Eye (tissue), 1 donor: ENCODE measurements at regions not wholly inside any gene's neighbourhood (a gene's known extent, or its start where the extent isn't known, plus 50 kb on each side); places are given as distances from the start of the nearest gene placed in this dataset.
"Not testable (repeated sequence)": the region's sequence is repeated elsewhere in the genome, so short reads cannot be mapped to it uniquely, and the experiment has no call there.

ENCODE experiments used
- DNase-seq: peaks from one replicate; pipeline ENCODE4 v3.0.0-alpha.2; 2015

DNA sequence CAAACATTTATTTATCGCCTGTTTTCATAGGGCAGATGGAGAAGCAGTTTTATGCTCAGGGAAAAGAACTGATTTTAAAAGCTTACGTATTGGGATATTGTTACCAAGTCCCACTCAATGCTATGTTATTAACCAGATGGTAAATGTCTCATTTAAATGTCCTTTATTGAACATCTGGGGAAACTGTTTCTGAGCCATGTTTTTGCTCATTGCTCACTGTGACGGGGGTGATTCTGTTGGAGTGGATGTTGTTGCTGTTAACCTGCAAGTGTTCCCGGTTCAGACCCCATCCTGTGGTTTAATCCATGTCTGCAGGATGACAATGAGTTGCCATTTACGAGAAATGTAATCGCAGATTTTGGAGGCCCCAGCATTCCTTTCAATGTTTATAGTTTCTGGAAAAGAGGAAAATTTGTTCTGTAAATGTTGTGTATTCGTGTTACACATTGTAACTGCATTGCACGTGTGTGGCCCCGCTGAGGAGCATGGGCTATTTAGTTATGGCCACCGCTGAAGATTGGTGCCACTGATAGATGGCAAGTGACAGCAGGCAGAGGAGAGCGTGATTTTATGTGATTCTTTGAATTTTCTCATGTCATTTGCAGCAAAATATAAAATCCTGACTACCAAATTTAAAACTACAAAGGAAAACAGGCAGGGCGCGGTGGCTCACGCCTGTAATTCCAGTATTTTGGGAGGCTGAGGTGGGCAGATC, 174.8 kb upstream of the COPS8 start:
- DNase-seq = no peak

DNA sequence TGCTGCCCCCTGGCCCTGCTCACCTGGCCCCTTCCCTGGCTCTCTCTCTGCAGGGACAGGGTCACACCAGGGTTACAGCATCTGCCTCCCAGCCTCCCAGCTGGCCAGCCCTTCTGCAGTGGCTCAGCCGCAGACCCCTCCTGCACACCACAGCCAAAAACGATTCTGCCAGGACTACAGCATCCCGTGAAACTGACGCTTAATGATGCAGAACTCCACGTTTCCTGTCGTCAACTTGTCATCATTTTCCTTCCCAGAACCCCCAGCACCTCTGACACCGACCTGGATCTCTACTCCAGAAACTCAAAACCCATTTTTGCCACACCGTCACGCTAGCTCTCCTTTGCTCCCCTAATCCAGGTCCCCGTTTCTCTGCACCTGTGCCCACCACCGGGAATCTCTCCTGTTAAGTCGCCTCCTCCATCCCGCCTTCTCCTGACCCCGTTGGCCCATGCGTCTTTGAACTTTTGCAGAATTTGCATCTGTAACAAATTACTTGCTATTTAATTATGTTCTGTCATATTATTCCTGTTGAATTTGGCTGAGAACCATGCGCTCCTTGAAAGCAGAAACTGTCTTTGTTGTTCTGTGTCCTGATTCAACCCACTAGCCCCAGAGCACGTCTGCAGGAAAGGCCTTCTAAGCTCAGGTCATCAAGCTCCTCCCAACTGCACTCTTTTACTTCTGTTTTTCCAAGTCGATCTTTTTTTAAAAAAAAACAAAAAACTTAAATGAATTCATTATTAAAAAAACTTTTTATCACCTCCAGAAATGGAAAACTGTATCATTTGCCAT, 173.2 kb upstream of the COPS8 start:
- no peak for DNase-seq

DNA sequence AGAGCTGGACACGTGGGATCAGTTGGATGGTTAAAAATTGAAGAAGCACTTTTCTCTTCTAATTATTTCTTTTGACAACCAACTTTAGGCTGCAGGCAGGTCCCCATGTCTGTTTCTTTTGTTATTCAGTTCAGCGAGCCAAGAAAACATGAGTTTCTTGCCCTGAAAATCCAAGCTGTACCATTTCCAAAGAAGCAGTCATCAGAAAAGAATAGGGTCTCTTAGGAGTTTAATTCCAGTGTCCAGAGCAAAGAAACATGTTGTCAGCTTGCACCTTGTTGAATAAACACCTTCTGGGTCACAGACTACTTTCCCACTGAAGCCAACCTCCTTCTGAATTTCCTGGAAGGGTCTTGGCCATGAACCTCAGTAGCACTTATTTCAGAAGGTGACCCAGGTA, 170.5 kb upstream of the COPS8 start:
- DNase-seq = no peak

- DNase-seq = no peak
These were observed 170.0 kb upstream of the COPS8 start for GRCh38 chr2:236915726-236916125.

GRCh38 chr2:236916181-236916580, 169.5 kb upstream of the COPS8 start:
- no peak for DNase-seq

DNA sequence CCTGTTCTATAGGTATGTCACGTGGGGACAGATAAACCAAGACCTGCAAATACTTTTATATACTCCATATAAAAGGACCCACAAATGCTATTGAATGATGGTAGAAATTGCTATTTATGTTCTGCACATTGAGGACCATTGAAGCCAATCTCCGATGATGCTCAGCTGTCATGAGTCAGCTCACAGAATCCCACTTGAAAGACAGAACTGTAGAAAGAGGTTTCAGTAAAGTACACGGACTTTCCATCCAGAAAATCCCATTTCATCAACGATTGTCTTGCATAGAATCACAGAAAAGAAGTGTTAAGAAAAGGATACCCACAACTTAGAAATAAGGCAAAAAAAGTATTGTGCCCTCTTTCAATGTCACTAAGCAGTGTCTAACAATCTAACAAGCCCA, 169.0 kb upstream of the COPS8 start:
- DNase-seq = no peak

GRCh38 chr2:236917164-236917563, 168.5 kb upstream of the COPS8 start:
- no peak for DNase-seq

- no peak for DNase-seq
These were observed 167.1 kb upstream of the COPS8 start for GRCh38 chr2:236918545-236918944.

- DNase-seq = no peak
These were observed 166.5 kb upstream of the COPS8 start for GRCh38 chr2:236919209-236919608.

DNA sequence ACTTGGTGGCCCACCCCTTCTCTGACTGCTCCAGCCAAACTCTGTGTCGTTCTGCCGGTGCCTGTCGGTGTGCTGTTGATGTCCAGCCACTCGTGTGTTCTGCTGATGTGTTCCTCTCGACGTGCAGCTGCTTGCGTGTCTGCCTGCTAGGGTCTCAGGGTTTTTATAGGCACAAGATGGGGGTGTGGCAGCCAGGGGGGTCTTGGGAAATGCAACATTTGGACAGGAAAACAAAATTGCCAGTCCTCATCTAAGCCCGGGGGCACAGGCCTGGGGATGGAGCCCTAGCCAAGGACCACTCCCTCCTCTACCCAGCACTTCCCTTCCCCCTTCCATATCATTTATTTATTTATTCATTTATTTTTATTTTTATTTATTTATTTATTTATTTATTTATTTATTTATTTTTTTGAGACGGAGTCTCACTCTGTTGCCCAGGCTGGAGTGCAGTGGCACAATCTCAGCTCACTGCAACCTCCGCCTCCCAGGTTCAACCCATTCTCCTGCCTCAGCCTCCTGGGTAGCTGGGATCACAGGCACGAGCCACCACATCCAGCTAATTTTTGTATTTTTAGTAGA, 165.8 kb upstream of the COPS8 start:
- not testable (repeated sequence) for DNase-seq

- DNase-seq = no peak
These were observed 163.6 kb upstream of the COPS8 start for GRCh38 chr2:236922061-236922460.

GRCh38 chr2:236928380-236929037, 157.2 kb upstream of the COPS8 start:
- no peak for DNase-seq

DNA sequence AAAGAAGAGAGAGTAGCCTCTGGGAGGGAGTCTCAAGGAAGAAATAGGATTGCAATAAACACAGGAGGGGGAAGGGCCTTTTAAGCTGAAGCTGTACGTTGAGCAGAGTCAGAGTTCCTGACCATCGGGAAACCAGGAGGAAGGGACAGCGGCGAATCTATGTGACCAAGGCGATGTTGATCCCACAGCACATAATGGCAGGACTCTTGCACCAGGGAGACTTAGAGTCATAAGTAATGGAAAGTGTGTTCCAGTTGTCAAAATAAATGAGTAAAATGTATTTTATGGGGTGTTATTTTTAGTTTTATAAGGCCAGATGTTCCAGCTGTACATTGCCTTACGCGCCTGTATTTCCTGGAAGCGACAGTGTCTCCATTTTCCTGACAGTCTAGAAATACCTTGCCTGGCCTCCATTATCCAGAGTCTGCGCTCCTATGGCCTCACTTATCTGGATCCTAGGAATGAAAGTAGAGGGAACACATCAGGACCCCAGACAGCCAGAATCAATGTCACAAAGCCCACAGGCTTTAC, 152.8 kb upstream of the COPS8 start:
- DNase-seq = no peak

DNA sequence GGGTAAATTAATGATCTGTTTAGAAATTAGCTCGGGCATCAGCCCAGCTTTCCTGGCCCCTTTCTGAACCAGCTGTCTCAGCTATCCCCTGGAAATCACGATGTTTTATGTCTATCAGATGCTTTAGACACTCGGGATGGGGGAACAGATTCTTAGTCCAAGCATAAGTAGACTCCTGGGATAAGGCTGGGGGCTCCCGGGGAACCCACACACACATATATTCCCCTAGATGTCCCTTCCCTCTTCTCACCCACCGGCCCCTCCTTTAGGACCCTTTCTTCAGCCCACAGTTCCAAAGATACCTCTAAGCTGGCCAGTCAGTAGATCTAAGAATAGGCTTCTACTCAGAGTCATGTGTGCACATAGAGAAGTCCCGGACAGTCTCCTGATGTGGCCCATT, 151.5 kb upstream of the COPS8 start:
- DNase-seq = no peak

- no peak for DNase-seq
These were observed 151.0 kb upstream of the COPS8 start for GRCh38 chr2:236934656-236935055.

GRCh38 chr2:236935083-236935482, 150.6 kb upstream of the COPS8 start:
- DNase-seq = no peak

GRCh38 chr2:236935631-236936445, 149.9 kb upstream of the COPS8 start:
- no peak for DNase-seq

DNA sequence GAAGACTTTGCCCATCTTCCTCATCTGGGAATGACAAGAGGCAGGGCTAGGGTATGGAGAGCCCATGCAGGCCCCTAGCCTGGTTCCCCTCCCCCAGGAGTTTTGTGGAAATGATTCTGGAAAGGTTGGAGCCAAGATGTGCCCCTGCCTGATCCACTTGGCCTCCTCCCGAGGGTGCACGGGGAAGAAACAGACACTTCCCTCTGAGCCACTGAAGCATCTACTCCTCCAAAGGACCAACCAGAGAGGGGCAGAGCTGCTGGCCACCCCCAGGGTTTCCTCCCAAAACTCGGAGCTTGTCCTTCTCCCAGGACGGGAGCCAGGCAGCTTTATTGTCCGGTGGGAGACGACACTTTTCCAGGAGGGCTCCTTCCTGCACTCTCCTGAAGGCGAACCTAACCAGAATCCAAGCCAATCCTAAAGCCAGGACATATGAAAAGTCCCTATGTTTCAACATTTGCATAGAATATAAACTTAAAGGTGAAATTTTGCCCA, 149.2 kb upstream of the COPS8 start:
- DNase-seq = no peak

GRCh38 chr2:236938126-236938525, 147.6 kb upstream of the COPS8 start:
- no peak for DNase-seq

DNA sequence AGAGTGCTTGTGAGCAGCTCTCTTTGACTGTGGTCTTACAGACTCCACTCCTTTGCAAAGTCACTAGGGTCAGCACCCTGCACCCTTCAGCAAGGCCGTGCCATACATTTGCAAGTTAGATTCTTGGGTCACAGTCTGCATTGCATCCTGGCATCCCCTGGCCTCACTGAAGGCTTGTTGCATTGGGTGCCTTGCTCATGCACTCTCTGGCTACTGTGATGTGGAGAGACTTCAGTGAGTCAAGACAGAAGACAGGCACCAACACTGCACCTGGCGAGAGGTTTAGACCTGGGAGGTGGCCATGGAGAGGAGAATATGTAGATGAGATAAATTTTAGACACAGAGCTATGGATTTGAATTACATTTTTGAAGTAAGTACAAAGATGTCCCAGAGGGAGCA, 146.4 kb upstream of the COPS8 start:
- DNase-seq = no peak

GRCh38 chr2:236939721-236940231, 145.9 kb upstream of the COPS8 start:
- peak; percentile 42 for DNase-seq

GRCh38 chr2:236940497-236940896, 145.2 kb upstream of the COPS8 start:
- DNase-seq = no peak
